Naive thymus-derived CD4-positive, alpha-beta T cell (primary cell): ENCODE measurements at regions not wholly inside any gene's neighbourhood (a gene's known extent, or its start where the extent isn't known, plus 50 kb on each side); places are given as distances from the start of the nearest gene placed in this dataset.

Experiments used
- ATAC-seq: fragments of 150-1000 bp; cut with Tn5 transposase; 2 replicates; pipeline ENCODE4 v1.10.0; 2021; ENCODE audit warnings: mild to moderate bottlenecking, moderate library complexity
- CTCF ChIA-PET: fragments of 350-600 bp; sonication (Branson Sonifier 250); formaldehyde crosslinking; loops from one replicate; lab custom pipeline; 2021; ENCODE audit warnings: antibody characterized with exemption; lab: Charles Lee
- POLR2A ChIA-PET: fragments of 350-600 bp; sonication (Branson Sonifier 250); formaldehyde crosslinking; loops from one replicate; lab custom pipeline; 2021; ENCODE audit warnings: antibody characterized with exemption, inconsistent platforms; lab: Charles Lee
- DNase-seq, 9 donors: peaks; one replicate each; pipeline versions ENCODE4 v3.0.0 to v3.0.0-alpha.2; 2020 to 2022; ENCODE audit warnings: mixed read lengths in 1 of 9
- H3K27ac ChIP-seq: one replicate; pipeline ENCODE4 v1.7.0; 2013; ENCODE audit warnings: mild to moderate bottlenecking, low read depth, low read length, moderate library complexity
- H3K27me3 ChIP-seq, 2 donors: one replicate each; pipeline ENCODE4 v1.7.0; 2013; ENCODE audit warnings: low read length in 2 of 2, mild to moderate bottlenecking in 2 of 2, moderate library complexity in 2 of 2; ENCODE audit not compliant: control insufficient read depth in 2 of 2, insufficient read depth in 2 of 2
- H3K36me3 ChIP-seq, 3 experiments: 1 replicate in 2 of 3; 2 replicates in 1 of 3; pipeline ENCODE4 v1.7.0; 2013; ENCODE audit warnings: low read length in 3 of 3, mild to moderate bottlenecking in 3 of 3, moderate library complexity in 1 of 3; ENCODE audit not compliant: insufficient read depth in 3 of 3, control insufficient read depth in 2 of 3
- H3K4me1 ChIP-seq, 2 donors: one replicate each; pipeline ENCODE4 v1.7.0; 2013; ENCODE audit warnings: low read length in 2 of 2, mild to moderate bottlenecking in 2 of 2, moderate library complexity in 1 of 2; ENCODE audit not compliant: control insufficient read depth in 2 of 2, insufficient read depth in 2 of 2
- H3K4me3 ChIP-seq: 2 replicates; pipeline ENCODE4 v1.7.0; 2013; ENCODE audit warnings: mild to moderate bottlenecking, low read length
- H3K9me3 ChIP-seq, 3 experiments: 1 replicate in 2 of 3; 2 replicates in 1 of 3; pipeline ENCODE4 v1.7.0; 2013; ENCODE audit warnings: low read length in 3 of 3; ENCODE audit not compliant: control insufficient read depth in 2 of 3
- H3K27ac Mint-ChIP-seq, 9 donors: one replicate each; pipeline ENCODE4 v1.8.0; 2020 to 2022; ENCODE audit warnings: mixed read lengths in 9 of 9, mild to moderate bottlenecking in 8 of 9, moderate library complexity in 5 of 9, inconsistent platforms in 2 of 9
- H3K27me3 Mint-ChIP-seq, 5 donors: one replicate each; pipeline ENCODE4 v1.8.0; 2021 to 2022; ENCODE audit warnings: mixed read lengths in 5 of 5, mild to moderate bottlenecking in 1 of 5
- H3K36me3 Mint-ChIP-seq, 5 donors: one replicate each; pipeline ENCODE4 v1.8.0; 2020 to 2022; ENCODE audit warnings: mixed read lengths in 5 of 5, mild to moderate bottlenecking in 3 of 5, inconsistent platforms in 1 of 5
- H3K4me1 Mint-ChIP-seq, 7 donors: one replicate each; pipeline ENCODE4 v1.8.0; 2020 to 2022; ENCODE audit warnings: mixed read lengths in 7 of 7, mild to moderate bottlenecking in 3 of 7, inconsistent platforms in 1 of 7
- H3K4me3 Mint-ChIP-seq, 10 donors: one replicate each; pipeline ENCODE4 v1.8.0; 2020 to 2022; ENCODE audit warnings: mild to moderate bottlenecking in 10 of 10, mixed read lengths in 10 of 10, moderate library complexity in 6 of 10, inconsistent platforms in 2 of 10
- H3K9me3 Mint-ChIP-seq, 11 donors: one replicate each; pipeline ENCODE4 v1.8.0; 2020 to 2022; ENCODE audit warnings: mixed read lengths in 11 of 11, mild to moderate bottlenecking in 4 of 11, inconsistent platforms in 1 of 11, moderate library complexity in 1 of 11
- intact Hi-C, 2 donors: fragments of 100-400 bp; cut with micrococcal nuclease; formaldehyde crosslinking; loops; one replicate each; pipeline ENCODE4 v1.15.1; 2023

DNA sequence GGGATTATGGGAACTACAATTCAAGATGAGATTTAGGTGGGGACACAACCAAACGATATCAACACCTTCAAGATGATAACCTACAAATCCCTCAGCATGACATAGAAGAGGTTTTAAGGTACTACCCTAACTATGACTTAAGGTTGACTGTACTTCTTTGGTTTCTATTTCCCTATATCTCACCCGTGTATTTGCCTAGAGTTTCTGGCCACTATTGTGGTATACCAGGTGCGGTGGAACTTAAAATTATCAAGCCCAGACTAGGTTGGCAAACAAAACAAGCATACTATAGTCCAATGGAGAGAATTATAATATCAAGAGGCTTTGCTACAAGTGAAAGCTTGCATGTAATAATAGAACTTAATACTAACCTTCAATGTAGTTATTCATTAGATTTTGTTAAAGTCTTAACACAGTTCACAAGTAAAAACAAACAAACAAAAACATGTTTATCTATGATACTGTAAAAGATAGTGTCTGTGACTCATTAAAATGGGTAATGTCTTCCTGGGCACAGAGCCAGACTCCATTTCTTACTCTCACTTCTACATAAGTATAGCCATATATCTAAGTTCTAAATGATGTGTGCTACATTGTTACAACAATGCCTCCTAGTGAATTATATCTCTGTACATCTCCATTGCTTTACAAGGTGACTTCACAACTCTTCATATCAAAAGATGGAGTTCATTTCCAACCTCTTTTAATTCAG lies 479.1 kb downstream of the ZBBX start:
- ATAC-seq: no peak
- intact Hi-C loops: no loop called here
- Mint-ChIP-seq H3K27me3 (no peaks in the 10 kb centered on the region), H3K9me3 (peaks cover 0 to 30% (median 4%) of the 10 kb centered on the region in 11 donors), H3K27ac (no peak overlapping the region), H3K4me3 (no peak overlapping the region), H3K4me1 (no peaks in the 10 kb centered on the region), H3K36me3 (no peaks in the 10 kb centered on the region)
- Histone ChIP-seq H3K27me3 (no peaks in the 10 kb centered on the region), H3K9me3 (no peaks in the 10 kb centered on the region), H3K4me3 (no peak overlapping the region), H3K36me3 (no peaks in the 10 kb centered on the region), H3K4me1 (no peaks in the 10 kb centered on the region), H3K27ac (no peak overlapping the region)
- no peak for DNase-seq
- POLR2A ChIA-PET: no interaction called here
- CTCF ChIA-PET: no interaction called here

DNA sequence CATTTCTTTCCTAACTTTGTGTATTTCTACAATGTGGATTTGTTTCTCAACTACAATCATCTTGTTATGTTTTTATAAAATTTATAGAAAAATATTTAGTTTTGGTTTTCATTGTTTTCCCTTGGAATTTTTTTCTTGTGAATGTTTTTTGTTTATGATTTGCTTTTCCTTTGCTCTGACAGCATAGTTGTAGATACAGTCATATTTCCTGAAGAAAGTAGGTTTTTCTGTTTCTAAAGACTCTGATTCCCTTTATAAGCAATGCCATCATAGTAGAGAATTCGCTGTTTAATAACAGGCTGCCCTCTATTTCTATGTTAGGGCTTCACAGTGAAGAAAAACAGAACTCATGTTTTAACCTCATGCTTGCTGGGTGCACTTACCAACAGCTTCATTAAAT lies 482.3 kb downstream of the ZBBX start:
- H3K36me3 ChIP-seq: no peaks in the 10 kb centered on the region
- Mint-ChIP-seq H3K36me3 (no peaks in the 10 kb centered on the region), H3K4me3 (no peak overlapping the region), H3K27me3 (no peaks in the 10 kb centered on the region), H3K9me3 (peaks cover 0 to 16% (median 2%) of the 10 kb centered on the region in 11 donors), H3K27ac (no peak overlapping the region), H3K4me1 (no peaks in the 10 kb centered on the region)
- no peaks in the 10 kb centered on the region for H3K9me3 ChIP-seq
- H3K27me3 ChIP-seq: no peaks in the 10 kb centered on the region
- H3K27ac ChIP-seq: no peak overlapping the region
- no peaks in the 10 kb centered on the region for H3K4me1 ChIP-seq
- intact Hi-C loops: no loop called here
- no peak overlapping the region for H3K4me3 ChIP-seq
- ChIA-PET CTCF (no interaction called here), POLR2A (no interaction called here)
- ATAC-seq (no peak), DNase-seq (no peak)

DNA sequence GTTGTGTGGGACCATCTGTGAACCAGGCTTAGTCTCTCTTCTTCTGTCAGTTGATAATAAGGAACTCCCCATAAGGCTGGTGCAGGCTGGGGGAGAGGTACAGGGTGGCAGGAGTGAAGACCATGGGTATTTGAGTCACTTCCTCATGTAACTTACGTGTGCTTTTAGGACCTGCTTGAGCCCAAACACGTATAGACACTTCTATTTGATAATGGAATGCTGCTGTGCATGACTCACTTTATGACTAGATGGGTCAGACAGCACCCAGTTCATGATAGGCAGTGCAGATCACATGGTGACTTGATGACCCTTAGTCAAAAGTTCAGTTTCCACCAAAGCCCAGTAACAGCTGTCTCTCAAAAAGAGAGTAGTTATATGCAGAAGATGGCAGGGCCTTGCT lies 490.9 kb downstream of the ZBBX start:
- ChIA-PET POLR2A (no interaction called here), CTCF (no interaction called here)
- intact Hi-C loops: no loop called here
- H3K27me3 ChIP-seq: no peaks in the 10 kb centered on the region
- Mint-ChIP-seq H3K4me1 (no peaks in the 10 kb centered on the region), H3K4me3 (no peak overlapping the region), H3K9me3 (peaks cover 0 to 8% (median 0%) of the 10 kb centered on the region in 11 donors), H3K27me3 (no peaks in the 10 kb centered on the region), H3K27ac (no peak overlapping the region), H3K36me3 (no peaks in the 10 kb centered on the region)
- H3K4me3 ChIP-seq: no peak overlapping the region
- no peaks in the 10 kb centered on the region for H3K36me3 ChIP-seq
- DNase-seq: no peak
- ATAC-seq: no peak
- H3K4me1 ChIP-seq: no peaks in the 10 kb centered on the region
- no peak overlapping the region for H3K27ac ChIP-seq
- no peaks in the 10 kb centered on the region for H3K9me3 ChIP-seq

DNA sequence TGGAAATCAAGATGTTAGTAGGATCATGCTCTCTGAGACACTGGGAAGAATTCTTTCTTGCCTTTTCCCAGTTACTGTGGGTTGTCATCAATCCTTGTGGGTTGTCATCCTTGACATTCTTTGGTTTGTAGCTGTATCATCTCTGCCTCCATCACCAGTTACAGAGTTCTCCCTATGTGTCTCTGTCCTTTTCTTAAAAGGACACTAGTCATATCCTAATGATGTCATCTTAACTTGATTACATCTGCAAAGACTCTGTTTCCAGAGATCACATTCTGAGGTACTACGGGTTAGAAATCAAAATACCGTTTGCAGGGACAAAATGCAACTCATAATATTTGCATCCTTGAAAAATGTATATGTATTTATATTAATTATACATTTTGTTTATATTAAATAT lies 500.4 kb downstream of the ZBBX start:
- H3K4me1 Mint-ChIP-seq: no peaks in the 10 kb centered on the region
- CTCF ChIA-PET: no interaction called here
- POLR2A ChIA-PET: no interaction called here
- no peak for ATAC-seq
- H3K27me3 Mint-ChIP-seq: no peaks in the 10 kb centered on the region
- H3K4me3 ChIP-seq: no peak overlapping the region
- no peaks in the 10 kb centered on the region for H3K9me3 ChIP-seq
- no peaks in the 10 kb centered on the region for H3K27me3 ChIP-seq
- H3K27ac ChIP-seq: no peak overlapping the region
- H3K36me3 ChIP-seq: no peaks in the 10 kb centered on the region
- no peak overlapping the region for H3K27ac Mint-ChIP-seq
- no peaks in the 10 kb centered on the region for H3K4me1 ChIP-seq
- intact Hi-C loops: no loop called here
- no peak for DNase-seq
- H3K4me3 Mint-ChIP-seq: no peak overlapping the region
- no peaks in the 10 kb centered on the region for H3K36me3 Mint-ChIP-seq
- peaks cover 0 to 14% (median 4%) of the 10 kb centered on the region in 11 donors for H3K9me3 Mint-ChIP-seq

DNA sequence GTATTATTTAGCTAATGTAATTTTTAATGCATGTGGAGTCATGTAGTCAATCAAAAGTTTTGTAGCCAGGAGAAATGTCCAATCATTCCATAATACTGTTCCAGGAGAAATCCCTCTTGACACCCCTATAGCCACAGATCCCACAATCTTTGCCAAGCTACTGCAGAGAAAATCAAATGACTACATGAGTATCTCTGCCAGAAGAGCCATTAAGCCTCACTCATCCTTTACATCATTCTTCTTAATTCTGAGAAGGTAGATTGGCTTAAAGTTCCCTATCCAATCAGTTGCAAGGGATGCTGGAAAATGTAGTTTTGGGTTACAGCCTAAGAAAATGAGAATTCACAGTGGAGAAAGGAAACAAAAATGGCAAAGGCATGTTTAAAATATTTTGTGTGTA lies 502.1 kb downstream of the ZBBX start:
- ATAC-seq: no peak
- CTCF ChIA-PET: interaction anchor here (0.5 kb wide), 1 partner anchor 48 kb away, joined by 3 read pairs; no protein-coding TSS in a partner anchor

DNA sequence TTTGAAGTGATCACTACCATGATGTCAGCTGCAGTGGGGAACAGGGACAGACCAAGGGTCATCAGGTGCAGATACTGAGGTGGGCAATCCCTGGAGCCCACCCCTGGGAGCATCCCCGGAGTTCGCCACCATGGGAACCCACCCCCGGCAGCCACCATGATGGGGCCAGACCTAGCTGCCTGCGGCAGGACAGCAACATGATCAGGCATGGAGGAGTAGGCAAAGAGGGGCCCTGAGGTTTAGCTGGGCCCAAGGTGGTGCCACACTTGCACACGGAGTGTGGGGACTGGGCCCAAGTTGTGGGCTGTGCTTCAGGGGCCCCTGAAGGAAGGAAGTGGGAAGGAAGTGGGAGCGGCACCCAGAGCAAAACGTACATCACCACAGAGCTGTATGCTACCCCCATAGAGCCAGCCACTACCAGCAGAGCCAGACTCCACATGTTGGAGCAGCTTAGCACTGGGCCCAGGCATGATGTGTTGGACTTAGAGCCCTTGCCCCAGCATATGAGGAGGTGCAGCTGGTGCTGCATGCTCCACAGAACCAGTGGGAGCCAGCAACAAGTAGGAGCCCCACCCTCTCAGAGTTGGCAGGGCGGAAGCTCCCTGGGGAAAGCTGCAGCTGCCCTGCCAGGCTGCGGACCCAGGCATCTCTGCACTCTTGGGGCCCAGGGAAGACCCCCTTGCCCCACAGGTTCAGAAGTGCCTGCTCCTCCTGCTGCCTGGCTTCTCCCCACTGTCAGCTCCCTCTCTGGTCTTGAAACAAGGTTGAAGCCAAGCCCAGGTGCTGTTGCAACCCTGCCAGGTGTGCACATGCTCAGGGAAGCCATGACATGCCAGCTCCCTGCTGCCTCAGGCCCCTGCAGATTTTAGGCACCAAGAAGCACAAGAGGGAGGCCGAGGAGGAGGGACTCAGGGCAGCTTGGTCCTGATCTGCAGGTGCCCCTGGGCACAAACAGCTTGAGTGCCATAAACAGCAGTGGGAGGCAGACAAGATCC lies 515.3 kb downstream of the ZBBX start:
- H3K27me3 Mint-ChIP-seq: no peaks in the 10 kb centered on the region
- intact Hi-C loops: no loop called here
- Histone ChIP-seq H3K4me3 (no peak overlapping the region), H3K9me3 (peaks cover 0 to 3% (median 0%) of the 10 kb centered on the region in 3 experiments), H3K27me3 (no peaks in the 10 kb centered on the region), H3K27ac (no peak overlapping the region), H3K36me3 (no peaks in the 10 kb centered on the region), H3K4me1 (no peaks in the 10 kb centered on the region)
- DNase-seq: no peak
- H3K27ac Mint-ChIP-seq: no peak overlapping the region
- no peaks in the 10 kb centered on the region for H3K36me3 Mint-ChIP-seq
- ATAC-seq: peak; percentile 14
- no peak overlapping the region for H3K4me3 Mint-ChIP-seq
- no peaks in the 10 kb centered on the region for H3K4me1 Mint-ChIP-seq
- H3K9me3 Mint-ChIP-seq: peaks cover 0 to 8% (median 2%) of the 10 kb centered on the region in 11 donors
- ChIA-PET POLR2A (no interaction called here), CTCF (no interaction called here)

More for the DNA sequence above, 502.1 kb downstream of the ZBBX start:
- Histone ChIP-seq H3K36me3 (no peaks in the 10 kb centered on the region), H3K27me3 (no peaks in the 10 kb centered on the region), H3K4me1 (no peaks in the 10 kb centered on the region), H3K27ac (no peak overlapping the region), H3K4me3 (no peak overlapping the region), H3K9me3 (no peaks in the 10 kb centered on the region)
- Mint-ChIP-seq H3K36me3 (no peaks in the 10 kb centered on the region), H3K9me3 (peaks cover 0 to 19% (median 2%) of the 10 kb centered on the region in 11 donors), H3K27ac (no peak overlapping the region), H3K4me1 (no peaks in the 10 kb centered on the region), H3K4me3 (no peak overlapping the region), H3K27me3 (no peaks in the 10 kb centered on the region)
- intact Hi-C loops: no loop called here
- POLR2A ChIA-PET: no interaction called here
- DNase-seq: no peak
